ENCODE measurements at regions not wholly inside any gene's neighbourhood (a gene's known extent, or its start where the extent isn't known, plus 50 kb on each side); places are given as distances from the start of the nearest gene placed in this dataset.

DNA sequence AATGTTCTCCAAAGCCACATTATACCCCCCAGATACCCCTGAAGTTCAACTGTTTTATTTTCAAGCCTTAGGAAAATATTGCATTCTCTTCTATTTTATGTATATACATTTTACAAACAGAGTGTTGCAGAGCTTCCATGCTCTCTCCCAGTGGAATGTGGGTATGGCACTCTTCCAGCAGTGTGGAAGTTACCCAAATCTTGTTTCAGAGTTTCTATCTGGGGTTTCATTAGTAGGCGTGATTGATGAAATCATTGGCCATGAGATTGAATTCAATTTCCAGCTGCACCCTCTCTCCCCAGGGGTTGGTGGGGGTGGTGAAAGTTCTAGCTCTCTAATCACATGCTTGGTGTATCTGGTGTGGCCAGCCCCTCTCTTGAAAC lies 350.4 kb downstream of the RPS24 start:
- TF ChIP-seq, protein P1, sequence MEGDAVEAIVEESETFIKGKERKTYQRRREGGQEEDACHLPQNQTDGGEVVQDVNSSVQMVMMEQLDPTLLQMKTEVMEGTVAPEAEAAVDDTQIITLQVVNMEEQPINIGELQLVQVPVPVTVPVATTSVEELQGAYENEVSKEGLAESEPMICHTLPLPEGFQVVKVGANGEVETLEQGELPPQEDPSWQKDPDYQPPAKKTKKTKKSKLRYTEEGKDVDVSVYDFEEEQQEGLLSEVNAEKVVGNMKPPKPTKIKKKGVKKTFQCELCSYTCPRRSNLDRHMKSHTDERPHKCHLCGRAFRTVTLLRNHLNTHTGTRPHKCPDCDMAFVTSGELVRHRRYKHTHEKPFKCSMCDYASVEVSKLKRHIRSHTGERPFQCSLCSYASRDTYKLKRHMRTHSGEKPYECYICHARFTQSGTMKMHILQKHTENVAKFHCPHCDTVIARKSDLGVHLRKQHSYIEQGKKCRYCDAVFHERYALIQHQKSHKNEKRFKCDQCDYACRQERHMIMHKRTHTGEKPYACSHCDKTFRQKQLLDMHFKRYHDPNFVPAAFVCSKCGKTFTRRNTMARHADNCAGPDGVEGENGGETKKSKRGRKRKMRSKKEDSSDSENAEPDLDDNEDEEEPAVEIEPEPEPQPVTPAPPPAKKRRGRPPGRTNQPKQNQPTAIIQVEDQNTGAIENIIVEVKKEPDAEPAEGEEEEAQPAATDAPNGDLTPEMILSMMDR (IDR thresholded peaks at IDR 0.05) = no peak
- no peak for TF ChIP-seq POLR2A (IDR thresholded peaks at IDR 0.05)
- TF ChIP-seq EP300 (IDR thresholded peaks at IDR 0.05) = no peak
- no peak for TF ChIP-seq POLR2AphosphoS5 (IDR thresholded peaks at IDR 0.05)
- DNase-seq = no peak
- Histone ChIP-seq H3K9me3 (no peaks in the 10 kb centered on the region), H3K36me3 (no peaks in the 10 kb centered on the region), H3K27me3 (no peaks in the 10 kb centered on the region), H3K4me3 (no peak overlapping the region), H3K4me1 (no peaks in the 10 kb centered on the region), H3K27ac (no peak overlapping the region)
- WGBS, 2 donors = 82 to 84% methylated on average over 1 of the region's 1 CpG
- ATAC-seq (ENCODE audit: low FRiP score in 2 of 2) = no peak

DNA sequence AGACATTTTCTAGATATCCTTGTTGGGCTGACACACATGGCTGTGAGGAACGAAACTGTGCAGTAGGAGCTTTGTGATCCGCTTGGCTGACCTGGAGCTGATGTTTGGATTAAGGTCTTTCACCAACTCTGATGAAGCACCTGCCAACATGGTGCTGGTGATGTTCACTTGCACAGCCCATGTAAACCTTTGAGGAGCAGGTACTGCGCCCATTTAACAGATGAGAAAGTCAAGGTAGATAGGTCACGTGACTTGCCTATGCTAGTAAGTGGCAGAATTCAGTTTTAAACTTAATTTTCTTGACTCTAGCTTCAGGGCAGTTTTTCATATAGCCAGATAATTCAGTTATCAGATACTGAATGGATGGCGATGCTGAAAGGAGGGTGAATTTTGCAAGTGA lies 351.9 kb downstream of the RPS24 start:
- Histone ChIP-seq H3K36me3 (no peaks in the 10 kb centered on the region), H3K4me1 (no peaks in the 10 kb centered on the region), H3K4me3 (no peak overlapping the region), H3K27ac (no peak overlapping the region), H3K27me3 (no peaks in the 10 kb centered on the region), H3K9me3 (no peaks in the 10 kb centered on the region)
- ATAC-seq (ENCODE audit: low FRiP score in 2 of 2) (no peak), DNase-seq (no peak)
- TF ChIP-seq POLR2A (IDR thresholded peaks at IDR 0.05) (no peak), POLR2AphosphoS5 (IDR thresholded peaks at IDR 0.05) (no peak), EP300 (IDR thresholded peaks at IDR 0.05) (no peak)
- TF ChIP-seq, protein P1 (IDR thresholded peaks at IDR 0.05) = no peak
- WGBS, 2 donors = 92 to 99% methylated on average over 5 of the region's 5 CpGs

DNA sequence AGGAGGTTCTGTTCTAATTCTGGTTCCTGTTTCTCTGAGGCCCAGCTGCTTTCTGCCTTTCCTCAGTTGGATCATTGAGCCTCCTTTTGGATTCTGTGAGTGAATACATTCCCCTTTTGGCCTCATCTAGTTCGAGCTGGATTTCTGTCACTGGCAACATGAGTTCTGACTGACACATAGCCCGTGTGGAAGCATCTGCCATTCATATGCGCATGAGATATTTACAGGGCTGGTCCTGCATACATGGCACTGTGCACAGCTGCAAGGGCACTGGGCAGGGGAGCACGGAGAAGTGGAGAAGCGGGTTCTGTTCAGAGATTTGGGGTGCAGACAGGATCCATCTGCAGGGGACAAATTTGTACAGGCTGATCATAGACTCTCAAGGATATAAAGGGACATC lies 352.8 kb downstream of the RPS24 start:
- H3K27me3 ChIP-seq = no peaks in the 10 kb centered on the region
- H3K9me3 ChIP-seq = no peaks in the 10 kb centered on the region
- 85 to 91% methylated on average over 5 of the region's 5 CpGs for WGBS, 2 donors
- no peak for ATAC-seq (ENCODE audit: low FRiP score in 2 of 2)
- no peak overlapping the region for H3K27ac ChIP-seq
- TF ChIP-seq EP300 (IDR thresholded peaks at IDR 0.05) (no peak), POLR2AphosphoS5 (IDR thresholded peaks at IDR 0.05) (no peak), POLR2A (IDR thresholded peaks at IDR 0.05) (no peak)
- TF ChIP-seq, protein P1 (IDR thresholded peaks at IDR 0.05) = no peak
- no peak overlapping the region for H3K4me3 ChIP-seq
- no peaks in the 10 kb centered on the region for H3K36me3 ChIP-seq
- DNase-seq = no peak
- no peaks in the 10 kb centered on the region for H3K4me1 ChIP-seq

DNA sequence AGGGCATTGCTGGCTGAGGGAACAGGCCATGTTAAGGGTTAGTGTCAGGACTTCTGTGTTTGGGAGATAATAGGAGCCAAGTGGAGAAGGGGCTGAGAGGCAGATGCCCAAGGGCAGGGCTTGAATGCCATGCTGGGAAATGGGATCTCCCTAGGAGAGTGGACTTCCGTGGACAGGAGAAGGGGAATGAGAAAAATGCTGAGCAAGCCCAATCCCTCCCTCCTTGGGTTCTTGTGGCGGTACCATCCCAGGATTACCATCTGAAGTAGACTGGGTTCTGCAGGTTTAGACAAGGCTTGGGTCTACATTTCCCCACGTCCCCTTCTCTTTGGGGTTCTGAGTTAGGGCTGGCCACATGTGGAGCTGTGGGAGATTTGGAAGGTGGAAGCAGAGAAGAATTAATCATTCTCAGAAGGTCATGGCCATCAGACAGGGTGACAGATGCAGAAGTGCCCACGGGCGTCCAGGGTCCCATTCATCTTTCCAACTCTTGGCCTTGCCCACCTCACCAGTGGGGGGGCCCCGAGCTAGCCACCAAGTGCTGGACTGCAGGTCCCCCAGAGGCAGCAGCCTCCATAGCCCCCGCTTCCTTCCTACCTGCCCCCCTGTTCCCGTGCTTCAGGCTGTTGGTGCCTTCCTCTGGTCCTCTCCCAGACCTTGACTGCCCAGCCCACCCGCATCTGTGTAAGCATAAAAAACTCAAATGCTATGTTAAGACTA lies 354.8 kb downstream of the RPS24 start:
- Histone ChIP-seq H3K36me3 (no peaks in the 10 kb centered on the region), H3K4me3 (no peak overlapping the region), H3K9me3 (no peaks in the 10 kb centered on the region), H3K4me1 (no peaks in the 10 kb centered on the region), H3K27me3 (no peaks in the 10 kb centered on the region), H3K27ac (no peak overlapping the region)
- ATAC-seq (ENCODE audit: low FRiP score in 2 of 2) = no peak
- no peak for DNase-seq
- 83% methylated on average over 9 of the region's 9 CpGs for WGBS, 2 donors
- no peak for TF ChIP-seq POLR2AphosphoS5 (IDR thresholded peaks at IDR 0.05)
- TF ChIP-seq, protein P1 (IDR thresholded peaks at IDR 0.05) = no peak
- no peak for TF ChIP-seq EP300 (IDR thresholded peaks at IDR 0.05)
- no peak for TF ChIP-seq POLR2A (IDR thresholded peaks at IDR 0.05)

DNA sequence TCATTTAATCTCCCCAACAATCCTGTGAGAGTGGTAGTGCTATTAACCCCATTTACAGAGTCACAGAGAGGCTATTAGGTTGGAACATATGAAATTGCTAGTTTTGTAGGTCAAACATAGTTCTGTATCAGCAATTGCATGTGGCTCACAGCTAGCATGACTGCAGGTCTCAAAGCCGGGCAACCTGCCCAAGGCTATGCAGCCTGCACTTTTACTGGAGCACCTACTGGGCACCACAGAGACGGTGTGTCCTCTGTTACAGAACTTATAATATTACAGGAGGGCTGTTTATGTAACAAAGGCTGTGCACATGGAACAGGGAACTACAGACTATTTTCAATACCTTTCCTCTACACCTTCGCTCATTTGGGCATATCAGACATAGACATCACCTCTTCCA lies 355.8 kb downstream of the RPS24 start:
- Histone ChIP-seq H3K36me3 (no peaks in the 10 kb centered on the region), H3K27ac (no peak overlapping the region), H3K4me3 (no peak overlapping the region), H3K27me3 (no peaks in the 10 kb centered on the region), H3K4me1 (no peaks in the 10 kb centered on the region), H3K9me3 (no peaks in the 10 kb centered on the region)
- ATAC-seq (ENCODE audit: low FRiP score in 2 of 2) = no peak
- no peak for DNase-seq
- 86 to 91% methylated on average over 1 to 3 of the region's 3 CpGs for WGBS, 2 donors
- TF ChIP-seq EP300 (IDR thresholded peaks at IDR 0.05) = no peak
- no peak for TF ChIP-seq POLR2A (IDR thresholded peaks at IDR 0.05)
- TF ChIP-seq, protein P1 (IDR thresholded peaks at IDR 0.05) = no peak
- TF ChIP-seq POLR2AphosphoS5 (IDR thresholded peaks at IDR 0.05) = no peak
